ENCODE measurements at regions not wholly inside any gene's neighbourhood (a gene's known extent, or its start where the extent isn't known, plus 50 kb on each side); places are given as distances from the start of the nearest gene placed in this dataset.

DNA sequence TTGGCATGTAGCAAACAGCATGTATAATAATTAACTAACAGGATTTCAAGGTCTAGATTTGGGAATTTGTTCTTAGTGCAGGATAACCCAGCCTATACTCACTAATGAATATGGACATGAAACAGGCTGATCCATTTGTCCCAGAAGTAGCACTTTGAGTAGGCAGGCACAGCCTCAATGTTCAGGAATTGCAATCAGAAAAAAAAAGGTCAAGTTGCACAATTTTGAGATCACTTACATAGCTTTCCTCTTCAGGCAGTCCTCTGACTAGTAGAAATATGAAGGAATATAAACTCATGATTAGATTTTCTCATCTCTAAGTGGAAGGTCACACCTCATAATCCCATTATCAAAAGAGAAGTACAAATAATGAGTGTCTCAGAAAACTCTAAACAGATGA, 921.4 kb upstream of the CELF2 start:
- no peak for TF ChIP-seq CTCF (IDR thresholded peaks at IDR 0.05; ENCODE audit: extremely low read depth in 1 of 2, insufficient read depth in 1 of 2, low read depth in 1 of 2, low read length in 2 of 2)
- no peak for TF ChIP-seq POLR2A (IDR thresholded peaks at IDR 0.05; ENCODE audit: low read depth, low read length)
- no peak for TF ChIP-seq JUN (IDR thresholded peaks at IDR 0.05; ENCODE audit: borderline replicate concordance, insufficient read depth, insufficient read length, low read depth)

Data from endothelial cell of umbilical vein (primary cell).